HG02759 (cell line): ENCODE measurements at regions not wholly inside any gene's neighbourhood (a gene's known extent, or its start where the extent isn't known, plus 50 kb on each side); places are given as distances from the start of the nearest gene placed in this dataset.

Experiments
- ATAC-seq: cut with Tn5 transposase; IDR thresholded peaks from one replicate; pipeline ENCODE4 v1.9.1; 2021; ENCODE audit warnings: mild to moderate bottlenecking, moderate library complexity; ENCODE audit not compliant: unreplicated experiment

DNA sequence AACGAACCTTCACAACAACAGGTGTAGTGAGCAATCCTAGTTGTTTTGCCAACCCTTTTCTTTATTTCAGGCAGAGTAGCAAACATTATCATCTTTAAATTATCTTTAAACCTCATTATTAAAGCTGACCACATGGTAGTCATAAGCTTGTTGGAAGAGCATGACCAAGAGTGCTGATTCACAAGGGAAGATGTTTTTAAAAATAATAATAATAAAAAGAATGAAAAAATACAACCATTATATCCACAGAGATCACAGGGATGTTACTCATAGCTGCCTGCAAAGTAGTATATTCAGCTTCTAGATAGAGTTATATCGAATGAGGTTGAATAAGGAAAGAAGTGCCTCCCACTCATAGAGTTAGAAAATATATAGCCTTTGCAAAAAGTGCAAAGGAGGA is 101.0 kb upstream of the FLRT2 start:
- ATAC-seq, result no peak

DNA sequence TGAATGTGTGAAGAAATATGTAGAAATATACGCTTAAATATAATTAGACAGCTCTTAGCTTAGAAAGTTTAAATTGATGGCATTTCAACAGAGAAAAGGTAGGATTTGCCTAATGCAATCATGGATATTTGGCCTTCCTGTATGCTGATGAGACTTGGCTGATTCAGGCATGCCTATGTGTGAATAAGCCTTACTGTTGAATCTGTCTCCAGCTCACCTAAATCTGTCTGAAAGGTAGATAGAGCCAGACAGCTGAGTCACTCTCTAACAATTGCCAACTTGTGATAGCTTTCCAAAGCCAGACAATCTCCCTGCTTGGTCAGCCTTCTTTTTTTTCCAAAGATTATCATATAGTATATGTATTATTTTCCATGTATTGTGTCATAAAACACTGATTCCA is 92.8 kb upstream of the FLRT2 start:
- no peak for ATAC-seq

DNA sequence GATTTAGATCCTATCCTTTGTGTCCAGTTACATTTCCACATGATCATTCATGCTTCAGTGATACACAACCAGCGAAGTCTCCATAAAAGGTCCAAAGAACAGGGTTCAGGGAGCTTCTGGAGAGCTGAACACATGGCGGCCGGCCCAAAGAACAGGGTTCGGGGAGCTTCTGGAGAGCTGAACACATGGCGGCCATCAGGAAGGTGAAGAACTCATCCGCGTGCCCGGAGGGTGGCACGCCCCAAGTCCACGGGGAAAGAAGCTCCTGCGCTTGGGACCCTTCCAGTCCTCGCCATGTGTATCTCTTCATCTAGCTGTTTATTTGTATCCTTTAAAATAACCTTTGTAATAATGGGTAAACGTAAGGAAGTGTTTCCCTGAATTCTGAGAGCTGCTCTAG is 91.9 kb upstream of the FLRT2 start:
- no peak for ATAC-seq

DNA sequence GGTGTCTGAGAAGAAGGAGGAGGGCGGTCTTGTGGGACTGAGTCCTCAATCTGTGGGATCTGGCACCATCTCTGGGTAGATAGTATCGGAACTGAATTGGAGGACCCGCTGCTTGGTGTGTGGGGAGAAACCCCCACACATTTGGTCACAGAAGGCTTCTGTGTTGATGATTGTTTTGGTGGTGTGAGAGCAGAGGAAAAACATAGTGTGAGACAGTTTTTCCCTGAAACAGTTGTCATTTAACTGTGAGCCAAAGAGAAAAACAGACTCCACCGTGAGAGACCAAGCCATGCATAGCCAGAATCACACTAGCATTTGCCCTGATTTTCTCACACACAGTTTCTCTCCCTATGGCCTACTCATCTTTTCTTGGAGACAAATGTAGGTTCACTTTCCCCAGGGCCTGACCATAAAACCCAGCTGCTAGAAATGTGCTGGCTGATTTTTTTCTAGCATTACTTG is 91.4 kb upstream of the FLRT2 start:
- ATAC-seq, result no peak

DNA sequence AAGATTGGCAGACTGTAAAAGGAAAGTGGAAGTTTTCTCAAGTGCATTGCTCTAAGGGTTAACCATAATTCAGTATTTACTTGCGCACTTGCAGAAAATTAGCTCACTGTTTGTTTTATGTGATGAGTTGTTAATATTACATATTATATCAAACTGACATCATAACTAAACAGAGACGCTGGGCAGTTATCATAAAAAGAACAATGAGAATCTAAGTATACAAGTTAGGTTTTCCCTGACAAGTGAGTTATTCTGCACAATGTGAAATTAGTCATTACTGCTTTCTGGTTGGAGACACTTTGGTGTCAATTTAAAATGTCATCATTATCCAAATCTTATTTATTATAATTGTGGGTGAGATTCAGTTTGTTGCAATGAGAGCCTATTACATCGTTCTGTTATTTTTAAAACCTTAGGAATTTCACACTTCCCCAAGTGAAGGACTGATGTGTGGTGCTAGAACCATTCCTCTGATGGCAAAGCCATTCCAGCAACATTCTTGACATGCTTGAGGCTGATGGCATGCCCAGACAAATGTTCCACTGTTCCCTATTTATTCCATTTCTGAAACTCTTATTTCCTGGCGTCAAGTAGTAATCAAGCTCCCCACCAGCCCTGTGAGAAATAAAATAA is 90.1 kb upstream of the FLRT2 start:
- ATAC-seq, result no peak

DNA sequence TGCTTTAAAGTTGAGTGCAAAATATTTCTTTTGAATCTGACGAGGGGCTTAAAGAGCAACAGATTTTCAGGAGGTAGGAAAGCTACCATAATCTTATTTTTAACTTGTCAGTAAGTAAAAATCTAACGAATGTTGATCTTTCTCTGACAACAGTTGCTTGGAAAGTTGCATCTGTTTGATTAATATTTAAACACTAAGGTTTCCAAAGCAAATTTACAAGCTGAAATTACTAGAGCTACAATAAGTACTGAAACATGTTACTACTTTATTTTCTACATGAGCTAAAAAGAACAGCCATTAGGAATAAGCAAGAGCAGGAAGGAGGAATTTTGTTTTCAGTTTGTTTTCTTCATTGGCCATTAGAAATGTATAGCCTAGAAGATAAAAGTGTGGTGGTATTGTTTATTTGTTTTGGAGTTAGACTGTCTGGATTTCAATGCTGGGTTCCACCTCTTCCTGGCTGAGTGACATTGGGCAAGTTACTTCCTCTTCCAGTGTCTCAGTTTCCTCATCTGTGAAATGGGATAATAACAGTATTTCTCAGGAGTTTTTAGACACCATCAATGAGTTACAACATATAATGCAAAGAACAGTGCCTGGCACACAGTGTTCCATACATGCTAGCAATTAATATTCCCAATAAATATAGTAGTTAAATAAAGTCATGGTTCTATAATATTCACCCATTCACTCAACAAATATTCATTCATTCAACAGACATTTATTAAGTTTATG is 87.9 kb upstream of the FLRT2 start:
- no peak for ATAC-seq

DNA sequence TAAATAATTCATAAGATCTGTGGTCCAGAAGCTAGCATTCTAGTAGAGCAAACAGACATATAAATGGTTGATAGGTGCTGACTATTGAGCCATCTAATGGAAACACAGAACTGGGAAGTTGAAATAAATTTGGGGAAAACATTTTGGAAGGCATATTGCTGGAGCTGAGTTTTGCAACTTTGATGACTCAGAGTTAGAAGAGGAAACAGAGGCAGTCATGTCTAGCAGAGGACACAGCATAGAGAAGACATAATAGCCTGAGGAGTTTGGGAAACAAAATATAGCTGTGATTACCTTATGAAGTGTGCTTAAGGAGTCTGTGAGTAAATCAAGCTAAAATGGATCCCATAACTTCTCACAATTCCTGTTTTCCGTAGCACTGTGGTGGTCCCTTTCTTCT is 86.9 kb upstream of the FLRT2 start:
- ATAC-seq, result no peak

DNA sequence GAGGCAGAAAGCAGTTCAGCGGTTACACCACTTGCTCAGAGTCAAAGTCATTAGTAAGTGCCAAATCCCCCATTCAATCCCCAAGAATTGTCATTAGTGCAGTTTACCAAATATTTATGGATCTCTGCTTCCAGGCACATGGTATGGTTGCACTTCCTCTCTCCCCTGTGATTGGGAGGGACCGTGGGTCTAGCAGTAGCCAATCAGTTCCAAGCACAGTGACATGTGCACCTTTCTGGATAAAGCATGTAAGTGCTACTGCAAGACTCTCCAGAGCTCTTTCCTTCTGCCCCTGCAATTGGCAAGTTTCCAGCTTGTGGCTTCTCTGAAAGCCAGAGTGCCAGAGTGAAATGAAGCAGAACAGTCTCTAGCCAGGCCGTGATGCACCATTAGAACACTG is 85.3 kb upstream of the FLRT2 start:
- no peak for ATAC-seq

DNA sequence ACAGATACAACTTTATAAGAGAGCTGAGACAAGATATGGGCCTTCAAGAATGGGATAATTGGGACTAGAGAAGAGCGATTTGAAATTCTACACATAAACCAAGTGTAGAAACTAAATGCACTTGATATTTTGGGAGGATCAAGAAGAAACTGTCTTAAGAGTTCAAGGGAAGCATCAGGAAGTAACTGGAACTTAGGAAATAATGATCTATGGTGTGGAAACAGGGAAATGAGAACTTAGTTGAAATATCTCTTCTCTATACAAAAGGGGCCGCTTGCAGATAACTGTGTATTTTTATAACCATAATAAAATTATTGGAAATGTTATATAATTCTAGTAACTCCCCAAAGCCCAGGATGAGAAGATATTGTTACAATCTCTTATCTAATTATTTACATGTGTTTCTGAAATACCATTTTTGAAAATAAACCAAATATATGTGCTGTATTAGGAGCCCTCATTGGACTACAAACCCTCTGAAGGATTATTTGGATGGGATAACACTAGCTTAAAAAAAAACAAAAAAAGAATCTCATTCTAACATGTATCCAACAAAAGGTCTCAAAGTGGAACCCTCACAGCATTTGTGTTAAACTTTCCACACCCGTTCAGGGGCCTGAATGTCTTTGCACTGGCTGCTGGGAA is 84.7 kb upstream of the FLRT2 start:
- no peak for ATAC-seq

DNA sequence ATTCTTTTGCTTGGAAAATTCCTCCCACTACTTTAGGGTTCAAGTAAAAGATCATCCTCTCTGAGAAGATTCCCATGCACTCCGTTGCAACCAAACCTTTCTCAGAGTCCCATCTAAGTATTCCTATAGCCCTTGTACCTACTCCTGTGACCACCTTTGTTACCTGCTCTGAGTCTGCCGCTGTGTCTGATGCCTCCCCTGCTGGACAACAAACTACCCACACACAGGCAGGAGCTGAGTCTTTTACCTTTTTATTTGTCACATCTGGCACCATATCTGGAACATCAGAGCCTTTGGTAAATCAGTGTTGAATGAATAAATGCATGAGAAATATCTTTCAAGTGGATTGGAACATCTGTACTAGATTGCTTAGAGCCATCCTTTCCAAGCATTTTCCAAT is 82.1 kb upstream of the FLRT2 start:
- no peak for ATAC-seq

DNA sequence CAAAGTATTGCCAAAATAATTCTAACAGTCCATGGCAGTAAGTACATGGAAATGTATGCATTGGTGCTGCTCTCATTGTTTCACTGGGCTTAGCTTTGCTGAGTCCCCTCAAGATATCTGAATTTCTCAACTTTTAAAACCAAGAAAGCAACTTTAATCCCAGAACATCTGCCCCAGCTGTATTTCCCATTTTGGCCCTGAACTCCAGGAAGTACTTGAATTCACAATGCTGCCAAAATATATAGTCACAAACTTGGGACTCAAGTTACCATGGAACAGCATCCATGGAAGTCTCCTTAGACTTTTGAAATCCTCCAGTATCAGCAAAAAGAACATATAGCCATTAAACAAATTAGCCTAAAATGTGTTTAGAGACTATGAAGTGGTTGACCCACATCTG is 78.5 kb upstream of the FLRT2 start:
- no peak for ATAC-seq

DNA sequence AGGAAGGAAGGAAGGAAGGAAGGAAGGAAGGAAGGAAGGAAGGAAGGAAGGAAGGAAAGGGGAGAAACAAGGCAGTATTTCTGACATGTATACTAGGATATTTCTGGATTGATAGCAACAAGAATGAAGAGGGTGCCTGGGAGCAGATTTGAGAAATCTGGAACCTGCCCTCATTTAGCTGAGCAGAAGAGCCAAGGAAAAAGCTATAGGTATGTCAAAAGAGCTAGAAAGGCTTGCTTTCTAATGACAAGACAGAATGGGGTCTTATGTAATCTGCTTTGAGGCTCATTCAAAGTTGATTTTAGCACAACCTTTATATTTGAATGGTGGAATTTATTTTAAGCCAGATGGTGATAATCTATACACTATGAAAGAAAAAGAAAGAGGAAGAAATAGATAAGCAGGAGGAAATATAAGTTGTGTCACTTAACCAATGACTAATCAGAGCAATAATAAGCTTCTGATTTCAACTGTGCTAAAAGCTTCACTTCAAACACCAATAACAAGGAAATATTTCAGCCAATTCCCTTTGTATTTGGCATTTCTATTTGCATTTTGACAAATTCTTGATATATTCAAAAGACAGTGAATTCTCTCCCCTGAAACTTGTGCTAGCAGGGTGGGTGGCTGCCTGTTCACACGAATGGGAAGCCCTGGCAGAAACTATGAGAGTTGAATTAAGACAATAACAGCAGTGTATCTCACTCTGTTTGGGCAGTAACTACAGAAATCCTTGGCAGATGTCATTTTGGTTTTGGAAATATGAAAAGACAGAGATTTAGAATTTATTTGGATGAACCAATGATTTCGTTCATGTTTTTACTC is 76.3 kb upstream of the FLRT2 start:
- ATAC-seq, result no peak

DNA sequence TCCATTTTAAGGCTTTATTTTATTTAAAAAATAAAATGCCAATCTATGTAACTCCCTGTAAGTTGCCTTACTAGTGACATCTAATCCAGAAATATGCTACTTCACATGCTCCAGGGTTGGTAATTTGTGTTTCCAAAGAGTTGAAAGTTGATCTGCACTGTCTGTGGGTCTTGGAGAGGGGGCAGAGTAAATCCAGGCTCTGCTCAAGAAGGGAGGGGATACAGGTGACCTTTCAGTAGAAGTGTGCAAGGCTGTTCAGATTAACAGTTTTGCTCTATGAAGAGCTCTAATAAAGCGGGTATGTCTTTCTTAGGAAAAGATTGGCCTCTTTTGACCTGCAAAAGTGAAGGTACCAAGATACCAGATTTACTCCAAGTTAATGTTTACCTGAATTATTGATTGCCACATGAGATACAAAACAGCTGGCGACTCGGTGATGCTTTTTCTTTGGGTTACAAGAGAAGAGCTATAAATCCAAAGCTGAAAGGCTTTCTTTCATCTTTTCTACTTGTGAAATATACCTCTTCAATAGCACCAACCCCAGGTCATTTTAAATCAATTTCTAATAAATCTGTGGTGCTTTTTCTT is 75.6 kb upstream of the FLRT2 start:
- ATAC-seq, result no peak

DNA sequence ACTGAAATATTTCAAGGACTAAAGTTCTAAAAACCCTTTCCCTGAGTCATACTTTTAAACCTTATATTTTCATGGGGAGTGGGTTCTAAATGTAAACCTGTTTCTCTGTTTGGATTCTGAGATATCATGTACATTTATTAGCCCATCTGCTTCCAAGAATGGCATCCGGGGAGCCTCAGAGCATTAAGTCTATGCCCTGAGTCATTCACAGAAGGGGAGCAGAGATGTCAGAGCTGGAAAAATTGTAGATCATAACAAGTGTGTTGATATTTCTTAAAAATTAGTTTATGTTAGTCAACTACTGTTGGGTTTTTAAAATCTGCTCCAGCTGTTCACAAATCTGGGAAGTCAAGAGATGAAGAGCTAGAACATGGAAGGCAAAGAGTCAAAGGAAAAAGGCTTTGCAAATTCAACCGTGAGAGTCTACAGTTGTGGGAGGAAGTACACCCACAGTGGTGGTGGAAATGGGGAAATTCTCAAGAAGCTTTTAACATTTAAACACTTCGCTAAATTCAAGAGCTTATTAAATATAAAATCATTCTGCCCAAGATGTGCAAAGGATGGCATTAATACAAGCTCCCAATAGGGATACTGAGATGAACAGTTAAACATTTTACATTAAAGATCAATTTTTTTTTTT is 70.5 kb upstream of the FLRT2 start:
- ATAC-seq, result no peak

DNA sequence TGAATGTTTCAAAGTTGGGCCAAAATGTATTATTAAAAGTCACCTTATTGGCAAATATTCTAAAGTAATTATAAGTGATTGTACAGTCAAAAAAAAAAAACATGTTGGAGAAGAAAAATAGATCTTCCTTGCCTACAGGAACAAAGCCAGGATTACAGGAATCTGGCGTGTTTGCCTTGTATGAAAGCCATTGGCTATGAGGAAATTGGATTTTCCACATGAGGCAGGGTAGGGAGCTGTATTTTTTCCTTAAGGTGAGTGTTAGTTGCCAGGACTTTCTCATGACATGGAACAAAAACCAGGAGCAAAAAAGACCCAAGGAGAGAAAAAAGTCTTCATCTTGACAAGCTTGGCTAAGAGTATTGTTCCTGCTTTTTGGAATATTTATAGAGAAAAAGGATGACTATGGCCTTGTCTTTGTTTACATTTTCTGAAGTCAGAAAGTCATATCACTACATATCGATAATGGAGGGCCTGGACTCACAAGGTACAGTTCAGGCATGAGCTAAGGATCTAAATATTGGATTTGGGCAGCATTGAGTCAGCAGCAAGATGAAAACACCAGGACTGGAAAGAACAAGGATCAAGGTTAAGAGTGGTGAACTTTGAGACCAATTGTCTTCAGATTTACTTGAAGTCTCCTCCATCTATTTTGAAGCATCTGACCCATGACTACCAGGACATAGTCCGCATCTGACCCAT is 68.4 kb upstream of the FLRT2 start:
- no peak for ATAC-seq

DNA sequence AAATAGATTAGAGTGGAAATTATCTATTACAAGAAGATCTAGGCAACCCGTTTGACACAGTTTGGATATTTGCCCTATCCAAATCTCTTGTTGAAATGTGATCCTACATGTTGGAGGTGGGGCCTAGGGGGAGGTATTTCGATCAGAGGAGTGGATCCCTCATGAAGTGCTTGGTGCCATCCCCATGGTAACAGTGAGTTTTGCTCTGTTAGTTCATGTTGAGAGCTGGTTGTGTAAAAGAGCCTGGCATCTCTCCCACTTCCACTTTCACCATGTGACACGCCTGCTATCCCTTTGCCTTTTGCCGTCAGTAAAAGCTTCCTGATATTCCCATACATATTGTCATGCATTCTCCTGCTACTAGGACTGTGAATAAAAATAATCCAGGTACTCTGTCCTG is 66.4 kb upstream of the FLRT2 start:
- ATAC-seq, result no peak

DNA sequence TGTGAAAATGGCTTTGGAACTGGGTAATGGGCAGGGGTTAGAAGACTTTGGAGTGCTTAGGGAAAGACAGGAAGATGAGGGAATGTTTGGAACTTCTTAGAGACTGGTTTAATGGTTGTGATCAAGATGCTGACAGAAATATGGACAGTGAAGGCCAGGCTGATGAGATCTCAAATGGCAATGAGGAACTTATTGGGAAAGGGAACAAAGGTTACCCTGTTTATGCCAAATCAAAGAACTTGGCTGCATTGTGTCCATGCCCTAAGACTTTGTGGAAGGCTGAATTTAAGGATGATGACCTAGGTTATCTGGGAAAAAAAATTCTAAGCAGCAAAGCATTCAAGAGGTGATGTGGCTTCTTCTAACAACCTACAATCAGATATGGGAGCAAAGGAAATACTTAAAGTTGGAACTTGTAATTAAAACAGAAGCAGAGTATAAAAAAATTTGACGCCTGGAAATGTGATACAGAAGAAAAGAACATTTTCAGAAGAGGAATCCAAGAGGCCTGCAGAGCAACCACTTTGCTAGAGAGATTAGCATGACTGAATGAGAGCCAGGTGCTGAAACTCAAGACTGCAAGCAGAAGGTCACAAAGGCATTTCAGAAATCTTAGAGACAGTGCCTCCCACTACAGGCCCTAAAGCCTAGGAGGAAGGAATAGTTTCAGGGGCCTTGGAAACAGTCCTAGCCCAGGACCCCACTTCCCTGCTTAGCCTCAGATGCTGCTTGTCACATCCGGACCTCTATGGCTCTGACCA is 65.6 kb upstream of the FLRT2 start:
- ATAC-seq, result no peak

DNA sequence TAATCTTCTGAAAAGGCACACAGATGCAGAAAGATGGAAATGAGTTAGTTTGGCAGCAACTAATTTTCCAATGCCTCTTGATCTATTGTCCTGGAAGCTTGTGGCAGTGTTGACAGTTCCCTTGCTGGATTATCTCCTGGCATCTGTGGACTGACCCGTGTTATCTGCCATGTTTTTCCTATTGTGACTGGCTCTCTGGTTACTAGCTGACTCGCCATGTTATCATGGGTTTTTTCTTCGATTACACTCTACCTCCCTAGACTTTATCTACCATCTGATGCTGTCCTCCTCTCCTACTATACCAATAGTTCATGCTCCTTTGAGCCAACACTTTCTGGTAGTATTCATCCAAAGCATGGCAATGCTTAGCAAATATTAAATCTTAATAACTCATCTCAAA is 63.3 kb upstream of the FLRT2 start:
- ATAC-seq, result no peak

DNA sequence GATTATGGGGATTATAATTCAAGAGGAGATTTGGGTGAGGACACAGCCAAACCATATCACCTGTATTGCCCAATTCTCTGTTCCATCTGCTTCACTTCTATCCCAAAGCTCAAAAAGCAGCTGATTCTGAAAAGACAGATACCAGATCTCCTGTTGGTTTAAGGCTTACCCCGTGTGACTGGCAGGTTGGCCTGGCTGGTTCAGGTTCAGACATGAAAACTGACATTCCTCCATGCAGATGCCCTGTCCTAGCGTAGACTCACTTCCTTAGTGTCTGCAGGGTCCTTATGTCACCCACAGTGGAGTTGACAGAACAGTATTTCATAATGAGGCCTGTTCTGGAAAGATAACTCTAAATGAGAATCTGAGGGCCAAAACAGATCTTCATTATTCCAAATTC is 61.1 kb upstream of the FLRT2 start:
- ATAC-seq, result no peak
